Activated CD4-positive, alpha-beta T cell treated with anti-CD3 and anti-CD28 coated beads for 36 hours (primary cell): ENCODE measurements at regions not wholly inside any gene's neighbourhood (a gene's known extent, or its start where the extent isn't known, plus 50 kb on each side); places are given as distances from the start of the nearest gene placed in this dataset.

Source experiments
- ATAC-seq: fragments of 200-7000 bp; cut with Tn5 transposase; one replicate; pipeline ENCODE4 v1.10.0; 2021; ENCODE audit warnings: mild to moderate bottlenecking, moderate library complexity
- CTCF ChIA-PET: fragments of 350-600 bp; sonication (Branson Sonifier 250); formaldehyde crosslinking; loops from one replicate; lab custom pipeline; 2021; ENCODE audit warnings: antibody characterized with exemption; lab: Charles Lee
- POLR2A ChIA-PET: fragments of 350-600 bp; sonication (Branson Sonifier 250); formaldehyde crosslinking; loops from one replicate; lab custom pipeline; 2021; ENCODE audit warnings: antibody characterized with exemption, inconsistent platforms; lab: Charles Lee
- DNase-seq: peaks from one replicate; pipeline ENCODE4 v3.0.0-alpha.2; 2020
- H3K27ac Mint-ChIP-seq: one replicate; pipeline ENCODE4 v1.8.0; 2021; ENCODE audit warnings: mixed read lengths
- H3K27me3 Mint-ChIP-seq: one replicate; pipeline ENCODE4 v1.8.0; 2021; ENCODE audit warnings: mixed read lengths
- H3K36me3 Mint-ChIP-seq: one replicate; pipeline ENCODE4 v1.8.0; 2021; ENCODE audit warnings: low read depth, mixed read lengths
- H3K4me1 Mint-ChIP-seq: one replicate; pipeline ENCODE4 v1.8.0; 2021; ENCODE audit warnings: mixed read lengths
- H3K4me3 Mint-ChIP-seq: one replicate; pipeline ENCODE4 v1.8.0; 2021; ENCODE audit warnings: mild to moderate bottlenecking, moderate library complexity, mixed read lengths
- H3K9me3 Mint-ChIP-seq: one replicate; pipeline ENCODE4 v1.8.0; 2021; ENCODE audit warnings: low read depth, mixed read lengths
- intact Hi-C, 2 experiments: fragments of 100-400 bp; cut with DNase I in 1 of 2; cut with micrococcal nuclease in 1 of 2; formaldehyde crosslinking; loops; one replicate each; pipeline versions ENCODE4 v1.14.2 to v1.15.1; 2022 to 2024; cut with DNase I, micrococcal nuclease

GRCh38 chr4:22875587-22876257 is 183.0 kb downstream of the GBA3 start:
- Mint-ChIP-seq H3K27me3 (no peaks in the 10 kb centered on the region), H3K4me3 (no peak overlapping the region), H3K4me1 (no peaks in the 10 kb centered on the region), H3K36me3 (no peaks in the 10 kb centered on the region), H3K27ac (no peak overlapping the region), H3K9me3 (no peaks in the 10 kb centered on the region)
- DNase-seq (no peak), ATAC-seq (no peak)
- intact Hi-C loops = no loop called here
- ChIA-PET CTCF (interaction anchor here (1.2 kb wide), 1 partner anchor 21 kb away, joined by 4 read pairs; no protein-coding TSS in a partner anchor), POLR2A (no interaction called here)

DNA sequence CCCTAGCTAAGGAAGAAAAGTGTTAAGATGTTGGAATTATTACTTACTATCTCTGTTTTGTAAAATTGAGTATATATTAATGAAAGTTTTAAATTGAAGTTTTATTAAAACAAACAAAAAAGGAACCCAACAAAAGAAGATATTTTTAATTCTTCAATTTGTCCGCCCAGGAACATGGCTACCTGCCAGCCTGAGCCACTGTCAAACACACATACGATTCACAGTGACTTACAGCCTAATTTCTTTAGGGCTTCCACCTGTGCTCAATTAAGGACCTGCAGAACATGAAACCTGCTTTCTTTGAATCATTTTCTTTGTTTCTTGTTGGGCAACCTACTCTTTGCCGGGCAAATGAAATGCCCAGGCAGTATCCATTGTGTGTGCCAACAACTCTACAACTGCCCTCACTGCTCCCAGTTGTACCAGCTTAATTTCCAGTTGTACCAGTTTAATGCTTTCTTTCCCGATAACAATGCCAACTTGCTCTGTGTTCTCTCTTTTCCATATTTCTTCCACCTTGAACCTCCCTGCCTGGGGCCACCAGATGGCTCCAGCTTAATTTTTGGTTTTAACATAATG is 181.7 kb downstream of the GBA3 start:
- H3K36me3 Mint-ChIP-seq = no peaks in the 10 kb centered on the region
- no peak overlapping the region for H3K4me3 Mint-ChIP-seq
- H3K9me3 Mint-ChIP-seq = no peaks in the 10 kb centered on the region
- H3K27ac Mint-ChIP-seq = no peak overlapping the region
- no peaks in the 10 kb centered on the region for H3K27me3 Mint-ChIP-seq
- ChIA-PET POLR2A (no interaction called here), CTCF (no interaction called here)
- no peaks in the 10 kb centered on the region for H3K4me1 Mint-ChIP-seq
- no peak for DNase-seq
- ATAC-seq = no peak
- intact Hi-C loops = no loop called here

DNA sequence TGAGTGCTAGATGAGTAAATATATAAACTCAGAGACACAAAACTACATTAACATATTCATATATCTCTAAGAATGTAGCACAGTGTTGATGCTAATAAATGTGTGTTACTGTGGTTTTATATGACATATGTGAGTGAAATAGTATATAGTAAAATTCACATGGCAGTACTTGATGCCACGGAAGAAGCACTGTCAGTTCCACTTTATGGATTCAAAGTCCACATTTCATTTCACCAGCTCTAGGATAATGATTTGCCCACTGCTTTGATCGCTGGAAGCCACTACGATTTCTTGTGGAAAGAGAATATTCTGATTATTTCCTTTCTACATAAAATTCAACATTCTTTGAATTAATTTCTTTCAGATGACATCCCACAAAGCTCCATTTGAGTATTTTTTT is 181.2 kb downstream of the GBA3 start:
- intact Hi-C loops = no loop called here
- peaks cover 4% of the 10 kb centered on the region for H3K9me3 Mint-ChIP-seq
- H3K27me3 Mint-ChIP-seq = no peaks in the 10 kb centered on the region
- no peaks in the 10 kb centered on the region for H3K36me3 Mint-ChIP-seq
- H3K27ac Mint-ChIP-seq = no peak overlapping the region
- DNase-seq = no peak
- ATAC-seq = no peak
- H3K4me1 Mint-ChIP-seq = no peaks in the 10 kb centered on the region
- POLR2A ChIA-PET = no interaction called here
- CTCF ChIA-PET = no interaction called here
- H3K4me3 Mint-ChIP-seq = no peak overlapping the region

DNA sequence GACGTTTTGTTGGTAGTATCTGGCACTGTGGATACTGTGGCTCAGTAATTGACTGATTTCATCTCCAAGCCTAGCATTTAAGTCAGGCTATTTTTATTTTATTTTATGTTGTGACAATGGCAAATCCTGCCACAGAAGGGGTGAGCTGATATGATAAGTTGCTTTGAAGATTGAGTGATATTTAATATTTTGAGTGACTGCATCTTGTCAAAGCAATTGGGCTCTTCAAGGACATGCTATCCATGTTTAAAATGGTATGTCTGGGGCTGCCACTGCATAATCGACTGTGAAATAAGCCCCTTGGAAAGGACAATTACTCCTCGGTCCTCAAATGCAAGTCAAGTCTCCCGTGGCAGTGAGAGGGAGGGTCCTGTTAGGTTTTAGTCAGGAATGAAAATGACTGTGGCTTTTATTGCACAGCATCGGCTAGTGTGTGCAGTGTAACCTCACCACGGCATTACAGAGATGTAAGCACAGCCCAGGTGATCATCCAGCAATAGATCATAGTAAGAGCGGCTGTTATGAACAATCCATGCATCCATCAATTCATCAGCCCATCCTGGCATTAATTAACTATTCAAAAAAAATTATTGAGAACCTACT is 178.2 kb downstream of the GBA3 start:
- H3K27ac Mint-ChIP-seq = no peak overlapping the region
- ATAC-seq (no peak), DNase-seq (no peak)
- peaks cover 4% of the 10 kb centered on the region for H3K9me3 Mint-ChIP-seq
- H3K36me3 Mint-ChIP-seq = no peaks in the 10 kb centered on the region
- H3K4me3 Mint-ChIP-seq = no peak overlapping the region
- intact Hi-C loops = no loop called here
- ChIA-PET CTCF (no interaction called here), POLR2A (no interaction called here)
- no peaks in the 10 kb centered on the region for H3K27me3 Mint-ChIP-seq
- no peaks in the 10 kb centered on the region for H3K4me1 Mint-ChIP-seq

GRCh38 chr4:22869235-22869634 is 176.5 kb downstream of the GBA3 start:
- no peaks in the 10 kb centered on the region for H3K4me1 Mint-ChIP-seq
- ChIA-PET POLR2A (no interaction called here), CTCF (no interaction called here)
- no peak for ATAC-seq
- H3K27ac Mint-ChIP-seq = no peak overlapping the region
- peaks cover 4% of the 10 kb centered on the region for H3K9me3 Mint-ChIP-seq
- intact Hi-C loops = no loop called here
- no peak for DNase-seq
- H3K27me3 Mint-ChIP-seq = no peaks in the 10 kb centered on the region
- H3K4me3 Mint-ChIP-seq = no peak overlapping the region
- no peaks in the 10 kb centered on the region for H3K36me3 Mint-ChIP-seq
